ENCODE measurements at regions not wholly inside any gene's neighbourhood (a gene's known extent, or its start where the extent isn't known, plus 50 kb on each side); places are given as distances from the start of the nearest gene placed in this dataset.

DNA sequence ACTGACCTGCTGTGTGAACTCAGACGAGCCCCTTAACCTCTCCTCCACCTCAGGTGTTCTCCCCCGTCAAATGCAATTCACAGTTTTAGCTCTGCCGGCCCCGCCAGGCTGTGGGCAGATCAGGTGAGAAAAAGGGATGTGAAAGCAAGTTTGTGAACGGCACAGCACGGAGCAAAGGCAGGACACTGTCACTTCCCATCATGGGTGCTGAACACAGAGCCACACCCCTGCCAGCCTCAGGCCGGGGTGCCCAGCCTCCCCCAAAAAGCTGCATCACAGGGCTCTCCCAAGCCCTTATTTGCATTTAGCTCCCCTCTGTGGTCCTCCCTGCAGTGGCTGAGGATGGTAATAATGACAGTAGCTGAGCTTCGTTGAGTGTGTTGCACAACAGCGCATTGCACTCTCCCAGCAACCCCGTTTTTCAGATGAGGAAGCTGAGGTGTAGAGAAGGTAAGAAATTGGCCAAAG lies 88.8 kb upstream of the TNRC6C start:
- no CpG with 5 or more reads among the region's 10 CpGs for WGBS (ENCODE audit: insufficient coverage, insufficient read length)
- Histone ChIP-seq H3K27me3 (ENCODE audit: control insufficient read depth, insufficient read depth, low read length) (no peaks in the 10 kb centered on the region), H3K4me1 (ENCODE audit: control insufficient read depth, insufficient read depth, low read length) (peaks cover 3% of the 10 kb centered on the region; the same call in 1 of the 2 replicates), H3K36me3 (ENCODE audit: control insufficient read depth, insufficient read depth, low read length) (no peaks in the 10 kb centered on the region), H3K9me3 (ENCODE audit: control insufficient read depth, insufficient read depth, low read length) (no peaks in the 10 kb centered on the region), H3K27ac (ENCODE audit: low read length) (no peak overlapping the region), H3K4me3 (ENCODE audit: low read length) (no peak overlapping the region)
- no peak for DNase-seq (ENCODE audit: low read depth, low spot score)

DNA sequence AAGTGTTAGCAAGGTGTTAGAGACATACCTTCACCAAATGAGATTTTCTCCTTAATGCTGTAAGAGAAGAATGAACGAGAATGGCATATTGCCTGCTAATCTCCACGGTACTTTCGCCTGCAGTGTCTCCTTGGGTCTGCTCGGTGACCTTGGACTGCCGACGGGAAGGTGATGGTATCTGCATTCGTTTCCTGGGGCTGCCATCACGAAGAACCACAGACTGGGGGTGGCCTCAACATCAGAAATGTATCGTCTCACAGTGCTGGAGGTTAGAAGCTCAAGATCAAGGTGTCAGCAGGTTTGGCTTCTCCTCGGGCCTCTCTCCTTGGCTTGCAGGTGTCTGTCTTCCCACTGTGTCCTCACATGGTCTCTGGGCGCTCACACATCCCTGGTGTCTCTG lies 86.3 kb upstream of the TNRC6C start:
- Histone ChIP-seq H3K27ac (ENCODE audit: low read length) (no peak overlapping the region), H3K9me3 (ENCODE audit: control insufficient read depth, insufficient read depth, low read length) (no peaks in the 10 kb centered on the region), H3K36me3 (ENCODE audit: control insufficient read depth, insufficient read depth, low read length) (no peaks in the 10 kb centered on the region), H3K27me3 (ENCODE audit: control insufficient read depth, insufficient read depth, low read length) (no peaks in the 10 kb centered on the region), H3K4me1 (ENCODE audit: control insufficient read depth, insufficient read depth, low read length) (peaks cover 3% of the 10 kb centered on the region; the same call in 1 of the 2 replicates), H3K4me3 (ENCODE audit: low read length) (no peak overlapping the region)
- DNase-seq (ENCODE audit: low read depth, low spot score), result no peak
- no CpG with 5 or more reads among the region's 11 CpGs for WGBS (ENCODE audit: insufficient coverage, insufficient read length)

DNA sequence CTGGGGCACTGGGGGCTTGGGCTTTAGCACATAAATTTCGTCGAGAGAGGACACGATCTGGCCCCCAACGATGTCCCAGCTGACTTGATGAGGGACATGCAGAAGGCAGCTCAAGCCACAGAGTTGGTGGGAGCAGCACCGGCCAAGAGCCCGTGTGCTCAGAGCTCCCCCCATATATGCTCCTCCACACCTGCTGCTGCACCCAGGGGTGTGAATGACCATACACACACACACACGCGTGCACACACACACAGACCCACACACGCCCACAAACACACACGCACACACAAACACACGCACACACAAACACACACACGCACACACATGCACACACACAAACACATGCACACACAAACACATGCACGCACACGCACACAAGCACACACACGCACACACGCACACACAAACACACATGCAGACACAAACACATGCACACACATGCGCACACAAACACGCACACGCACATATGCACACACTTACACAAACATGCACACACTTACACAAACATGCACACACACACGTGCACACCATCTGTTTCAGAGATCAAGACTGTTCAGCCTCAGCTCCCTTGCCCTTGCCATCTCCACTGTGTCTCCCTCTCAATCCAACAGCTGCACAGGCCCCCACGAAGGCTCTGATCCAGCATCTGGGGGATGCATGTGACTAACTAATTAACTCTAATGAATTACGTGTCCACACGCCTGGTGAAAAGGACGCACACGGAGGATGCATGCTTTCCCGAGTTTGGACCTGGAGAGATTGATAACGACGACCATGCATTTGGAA lies 85.6 kb upstream of the TNRC6C start:
- 100% methylated on average over 6 of the region's 28 CpGs for WGBS (ENCODE audit: insufficient coverage, insufficient read length)
- no peak for DNase-seq (ENCODE audit: low read depth, low spot score)
- Histone ChIP-seq H3K4me1 (ENCODE audit: control insufficient read depth, insufficient read depth, low read length) (peaks cover 2% of the 10 kb centered on the region; the same call in 1 of the 2 replicates), H3K9me3 (ENCODE audit: control insufficient read depth, insufficient read depth, low read length) (no peaks in the 10 kb centered on the region), H3K27me3 (ENCODE audit: control insufficient read depth, insufficient read depth, low read length) (no peaks in the 10 kb centered on the region), H3K4me3 (ENCODE audit: low read length) (no peak overlapping the region), H3K27ac (ENCODE audit: low read length) (no peak overlapping the region), H3K36me3 (ENCODE audit: control insufficient read depth, insufficient read depth, low read length) (no peaks in the 10 kb centered on the region)

DNA sequence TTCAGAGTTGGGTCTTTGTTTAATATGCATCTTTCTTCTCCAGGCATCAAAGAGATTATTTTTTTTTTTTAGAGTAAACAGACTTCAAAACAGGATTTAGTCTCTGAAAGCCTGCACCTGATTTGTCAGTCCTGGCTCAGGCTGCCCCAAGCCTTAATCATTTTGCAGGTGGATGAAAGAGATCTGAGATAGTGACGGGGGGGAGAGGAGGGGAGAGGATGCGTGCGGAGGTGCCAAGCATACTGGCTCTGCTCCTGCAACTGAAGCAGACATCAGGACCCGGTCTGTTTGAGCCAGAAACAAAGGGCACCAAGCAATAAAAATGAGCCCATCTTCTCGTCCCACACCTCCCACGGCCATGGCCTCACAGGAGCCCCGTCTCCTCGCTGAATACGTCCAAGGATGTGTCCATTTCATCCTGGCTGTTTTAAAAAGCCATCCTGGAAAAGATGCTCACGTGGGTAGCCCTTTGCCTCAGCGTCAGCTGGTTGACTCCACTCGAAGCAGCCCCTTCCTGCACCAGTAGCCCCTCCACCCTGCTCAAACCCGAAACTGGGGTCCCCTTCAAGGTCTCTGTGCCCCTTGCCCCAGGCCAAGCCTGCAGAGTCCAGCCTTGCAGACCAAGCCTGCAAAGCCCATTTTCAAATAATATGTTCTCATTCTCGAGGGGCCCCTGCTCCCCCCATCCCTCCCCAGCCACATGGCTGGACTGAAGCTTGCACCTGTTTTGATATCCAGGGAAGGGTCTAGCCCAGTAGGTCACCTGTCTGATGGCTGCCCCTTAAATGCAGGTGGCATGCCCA lies 84.8 kb upstream of the TNRC6C start:
- no CpG with 5 or more reads among the region's 14 CpGs for WGBS (ENCODE audit: insufficient coverage, insufficient read length)
- Histone ChIP-seq H3K36me3 (ENCODE audit: control insufficient read depth, insufficient read depth, low read length) (no peaks in the 10 kb centered on the region), H3K4me3 (ENCODE audit: low read length) (no peak overlapping the region), H3K27ac (ENCODE audit: low read length) (no peak overlapping the region), H3K27me3 (ENCODE audit: control insufficient read depth, insufficient read depth, low read length) (no peaks in the 10 kb centered on the region), H3K9me3 (ENCODE audit: control insufficient read depth, insufficient read depth, low read length) (no peaks in the 10 kb centered on the region), H3K4me1 (ENCODE audit: control insufficient read depth, insufficient read depth, low read length) (no peaks in the 10 kb centered on the region)
- DNase-seq (ENCODE audit: low read depth, low spot score), result no peak

DNA sequence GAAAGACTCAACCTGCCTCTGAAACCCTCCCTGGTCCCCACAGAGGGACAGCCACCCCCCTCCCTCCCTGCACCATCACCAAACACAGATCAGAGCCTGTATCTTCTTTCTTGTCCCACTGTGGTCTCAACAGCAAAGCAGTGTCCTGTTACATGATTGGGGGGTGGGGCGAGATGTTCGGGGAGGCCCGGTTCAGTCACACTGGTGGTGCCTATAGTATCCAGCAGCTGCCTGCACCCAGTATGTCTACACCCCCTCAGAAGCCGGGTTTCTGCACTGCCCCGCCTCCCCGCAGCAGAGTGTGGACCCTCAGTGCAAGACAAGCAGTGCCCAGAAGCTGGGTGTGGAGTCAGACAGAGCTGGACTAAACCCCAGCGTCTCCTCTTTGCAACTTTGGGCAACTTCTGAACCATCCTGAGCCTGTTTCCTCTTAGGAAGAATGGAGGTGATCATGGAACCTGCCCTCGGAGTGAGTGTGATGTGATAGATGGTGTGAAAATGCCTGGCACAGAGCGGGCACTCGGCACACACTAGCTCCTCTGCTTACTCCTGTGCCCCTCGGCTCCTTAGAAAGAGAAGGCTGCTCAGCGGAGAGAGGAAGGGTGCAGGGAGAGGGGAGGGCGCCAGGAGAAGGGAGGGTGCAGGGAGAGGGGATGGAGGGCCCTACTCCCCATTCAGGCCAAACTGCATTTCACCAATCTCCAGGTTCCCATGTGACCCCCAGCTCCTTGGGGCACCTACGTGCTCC lies 84.0 kb upstream of the TNRC6C start:
- Histone ChIP-seq H3K9me3 (ENCODE audit: control insufficient read depth, insufficient read depth, low read length) (no peaks in the 10 kb centered on the region), H3K4me1 (ENCODE audit: control insufficient read depth, insufficient read depth, low read length) (no peaks in the 10 kb centered on the region), H3K36me3 (ENCODE audit: control insufficient read depth, insufficient read depth, low read length) (no peaks in the 10 kb centered on the region), H3K27me3 (ENCODE audit: control insufficient read depth, insufficient read depth, low read length) (no peaks in the 10 kb centered on the region), H3K4me3 (ENCODE audit: low read length) (no peak overlapping the region), H3K27ac (ENCODE audit: low read length) (no peak overlapping the region)
- WGBS (ENCODE audit: insufficient coverage, insufficient read length), result no CpG with 5 or more reads among the region's 14 CpGs
- DNase-seq (ENCODE audit: low read depth, low spot score), result no peak

DNA sequence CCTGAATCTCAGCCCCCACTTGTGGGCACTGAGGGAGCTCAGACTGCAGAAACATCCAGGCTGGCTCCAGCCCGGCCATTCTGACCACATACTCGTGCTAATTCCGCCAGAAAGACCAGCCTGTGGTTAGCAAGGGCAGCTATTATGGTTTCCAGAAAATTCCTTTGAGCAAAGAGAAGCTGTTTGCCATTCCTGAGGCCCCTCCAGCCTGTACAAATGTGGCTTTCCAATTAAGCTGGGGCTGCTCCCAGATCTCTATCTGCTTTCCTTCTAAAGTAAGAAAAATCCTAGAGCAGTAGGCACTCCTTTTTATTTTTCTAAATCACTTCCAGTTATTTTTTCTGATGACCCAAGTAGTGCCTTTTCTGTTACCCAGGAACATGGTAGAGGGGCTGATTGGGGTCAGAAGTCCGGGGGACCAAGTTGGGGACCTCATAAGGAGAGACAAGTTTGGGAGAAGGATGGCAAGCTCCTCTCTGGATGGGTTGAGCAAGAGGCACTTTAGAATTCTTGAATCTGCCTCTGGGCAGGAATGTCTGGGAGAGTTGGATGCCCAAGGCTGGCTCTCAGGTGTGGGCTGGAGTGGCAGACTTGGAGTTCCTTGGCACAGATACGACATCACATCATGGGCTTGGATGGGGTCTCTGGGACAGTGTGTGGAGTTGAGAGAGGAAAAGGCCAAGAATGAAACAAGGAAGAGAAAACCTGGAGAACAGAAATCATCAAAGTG lies 83.3 kb upstream of the TNRC6C start:
- Histone ChIP-seq H3K36me3 (ENCODE audit: control insufficient read depth, insufficient read depth, low read length) (no peaks in the 10 kb centered on the region), H3K9me3 (ENCODE audit: control insufficient read depth, insufficient read depth, low read length) (no peaks in the 10 kb centered on the region), H3K27me3 (ENCODE audit: control insufficient read depth, insufficient read depth, low read length) (no peaks in the 10 kb centered on the region), H3K4me1 (ENCODE audit: control insufficient read depth, insufficient read depth, low read length) (no peaks in the 10 kb centered on the region), H3K4me3 (ENCODE audit: low read length) (no peak overlapping the region), H3K27ac (ENCODE audit: low read length) (no peak overlapping the region)
- no peak for DNase-seq (ENCODE audit: low read depth, low spot score)
- WGBS (ENCODE audit: insufficient coverage, insufficient read length), result no CpG with 5 or more reads among the region's 5 CpGs

DNA sequence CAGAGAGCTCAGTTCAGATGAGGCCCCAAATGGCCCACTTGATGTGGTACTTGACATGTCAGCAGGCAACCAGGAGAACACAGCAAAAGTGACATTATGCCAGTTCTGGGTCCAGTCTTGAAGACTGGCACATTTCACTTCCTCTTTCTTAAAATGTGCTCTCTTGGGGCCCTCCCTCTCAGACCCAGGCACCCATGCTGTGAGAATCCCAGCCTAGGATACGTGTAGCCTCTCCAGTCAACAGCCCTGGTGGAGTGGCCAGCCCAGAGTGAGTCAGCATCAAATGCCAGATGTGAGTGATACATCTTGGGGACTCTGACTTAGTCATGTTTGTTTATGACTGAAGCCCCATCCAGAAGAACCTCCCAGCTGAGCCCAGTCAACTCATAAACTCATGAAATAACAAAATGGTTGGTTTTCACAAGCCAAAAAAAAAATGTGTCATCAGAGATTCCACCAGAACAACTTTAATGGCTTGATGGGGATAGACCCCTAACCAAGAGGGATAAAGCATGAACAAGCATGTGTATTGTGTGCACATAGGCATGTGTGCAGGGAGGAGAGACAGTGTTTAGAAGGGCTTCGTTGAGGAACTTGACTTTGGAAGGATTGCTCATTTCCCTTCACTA lies 82.5 kb upstream of the TNRC6C start:
- Histone ChIP-seq H3K27me3 (ENCODE audit: control insufficient read depth, insufficient read depth, low read length) (no peaks in the 10 kb centered on the region), H3K36me3 (ENCODE audit: control insufficient read depth, insufficient read depth, low read length) (no peaks in the 10 kb centered on the region), H3K4me3 (ENCODE audit: low read length) (no peak overlapping the region), H3K9me3 (ENCODE audit: control insufficient read depth, insufficient read depth, low read length) (no peaks in the 10 kb centered on the region), H3K4me1 (ENCODE audit: control insufficient read depth, insufficient read depth, low read length) (no peaks in the 10 kb centered on the region), H3K27ac (ENCODE audit: low read length) (no peak overlapping the region)
- WGBS (ENCODE audit: insufficient coverage, insufficient read length), result no CpG with 5 or more reads among the region's 2 CpGs
- DNase-seq (ENCODE audit: low read depth, low spot score), result no peak

DNA sequence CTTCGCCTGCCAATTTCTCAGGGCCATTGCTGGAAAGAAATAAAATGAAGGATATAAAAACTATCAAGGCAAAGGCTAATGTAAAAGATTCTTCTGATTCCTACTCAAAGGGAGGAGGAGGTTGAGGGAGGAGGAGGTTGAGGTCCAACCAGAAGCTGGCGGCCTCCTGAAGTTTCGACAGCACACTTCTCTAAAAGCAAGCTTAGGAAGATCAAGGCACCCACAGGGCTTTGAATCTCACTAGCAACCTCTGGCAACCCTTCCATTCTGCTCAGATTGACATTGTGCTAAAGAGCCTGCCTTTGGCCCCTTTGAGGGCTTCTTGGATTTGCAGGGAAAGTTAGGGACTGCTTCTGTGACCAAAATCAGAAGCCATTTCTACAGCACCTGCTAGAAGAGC lies 81.5 kb upstream of the TNRC6C start:
- no peak overlapping the region for H3K27ac ChIP-seq (ENCODE audit: low read length)
- H3K4me3 ChIP-seq (ENCODE audit: low read length), result no peak overlapping the region
- DNase-seq (ENCODE audit: low read depth, low spot score), result no peak
- H3K4me1 ChIP-seq (ENCODE audit: control insufficient read depth, insufficient read depth, low read length), result 0 out of 2 replicates have a peak, but pooled peaks cover 2% of the 10 kb centered on the region
- no peaks in the 10 kb centered on the region for H3K9me3 ChIP-seq (ENCODE audit: control insufficient read depth, insufficient read depth, low read length)
- no CpG with 5 or more reads among the region's 3 CpGs for WGBS (ENCODE audit: insufficient coverage, insufficient read length)
- no peaks in the 10 kb centered on the region for H3K27me3 ChIP-seq (ENCODE audit: control insufficient read depth, insufficient read depth, low read length)
- H3K36me3 ChIP-seq (ENCODE audit: control insufficient read depth, insufficient read depth, low read length), result no peaks in the 10 kb centered on the region

DNA sequence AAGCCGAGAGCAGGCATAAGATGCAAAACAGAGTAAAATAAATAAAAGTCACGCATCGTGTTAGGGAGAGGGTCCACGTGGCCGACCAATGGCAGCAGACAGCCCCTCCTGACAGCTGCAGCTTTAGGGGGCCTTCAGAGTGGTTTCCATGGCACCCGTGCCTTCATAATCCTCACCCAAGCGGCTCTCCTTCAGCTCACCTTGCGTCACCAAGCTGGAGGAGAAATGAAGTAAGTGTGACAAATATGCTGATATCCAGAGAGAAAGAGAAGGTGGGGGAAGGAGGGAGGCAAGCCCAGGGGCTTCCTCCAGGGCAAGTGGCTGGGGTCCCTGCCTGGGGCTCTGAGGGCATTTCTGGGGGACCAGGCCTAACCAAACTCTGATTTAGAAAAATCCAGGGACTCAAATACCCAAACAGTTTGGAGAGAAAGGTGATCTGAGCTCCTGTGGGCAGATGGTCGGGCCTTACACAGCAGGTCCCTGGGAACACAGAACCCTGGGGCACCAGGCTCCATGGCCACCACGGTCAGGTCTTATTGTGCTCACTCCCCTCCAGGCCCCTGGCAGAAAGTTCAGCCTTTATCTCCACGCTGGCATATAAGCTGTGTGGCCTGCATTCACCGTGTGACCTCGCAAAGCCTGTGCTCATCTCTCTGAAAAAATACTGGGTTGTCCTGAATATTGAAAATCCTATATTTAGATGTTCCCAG lies 80.7 kb upstream of the TNRC6C start:
- H3K27ac ChIP-seq (ENCODE audit: low read length), result no peak overlapping the region

More for the DNA sequence above, 80.7 kb upstream of the TNRC6C start:
- Histone ChIP-seq H3K27me3 (ENCODE audit: control insufficient read depth, insufficient read depth, low read length) (no peaks in the 10 kb centered on the region), H3K9me3 (ENCODE audit: control insufficient read depth, insufficient read depth, low read length) (no peaks in the 10 kb centered on the region), H3K36me3 (ENCODE audit: control insufficient read depth, insufficient read depth, low read length) (no peaks in the 10 kb centered on the region), H3K4me3 (ENCODE audit: low read length) (no peak overlapping the region), H3K4me1 (ENCODE audit: control insufficient read depth, insufficient read depth, low read length) (0 out of 2 replicates have a peak, but pooled peaks cover 3% of the 10 kb centered on the region)
- DNase-seq (ENCODE audit: low read depth, low spot score), result no peak
- no CpG with 5 or more reads among the region's 13 CpGs for WGBS (ENCODE audit: insufficient coverage, insufficient read length)

Measured in iPS DF 6.9 (cell line).